ENCODE measurements at regions not wholly inside any gene's neighbourhood (a gene's known extent, or its start where the extent isn't known, plus 50 kb on each side); places are given as distances from the start of the nearest gene placed in this dataset.
"Not testable (repeated sequence)": the region's sequence is repeated elsewhere in the genome, so short reads cannot be mapped to it uniquely, and the experiment has no call there.

GRCh38 chr2:13462464-13462863 is 745.7 kb downstream of the TRIB2 start:
- no peak for DNase-seq

DNA sequence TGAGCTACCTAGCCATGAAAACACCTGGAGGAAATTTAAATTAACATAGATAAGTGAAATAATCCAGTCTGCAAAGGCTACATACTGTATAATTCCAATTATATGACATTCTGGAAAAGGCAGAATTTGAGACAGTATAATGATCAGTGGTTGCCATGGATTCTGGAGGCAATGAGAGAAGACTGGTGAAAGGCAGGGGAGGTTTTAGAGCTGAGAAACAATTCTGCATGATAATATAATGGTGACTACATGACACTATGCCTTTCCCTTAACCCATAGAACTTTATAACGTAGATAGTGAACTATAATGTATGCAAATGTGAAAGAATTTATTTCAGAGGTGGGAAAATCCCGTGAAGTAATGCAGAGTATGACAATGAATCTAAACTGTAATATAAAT is 749.3 kb downstream of the TRIB2 start:
- no peak for DNase-seq

GRCh38 chr2:13474538-13474937 is 757.8 kb downstream of the TRIB2 start:
- peak in 1 of 5 experiments; percentile 62 for DNase-seq

DNA sequence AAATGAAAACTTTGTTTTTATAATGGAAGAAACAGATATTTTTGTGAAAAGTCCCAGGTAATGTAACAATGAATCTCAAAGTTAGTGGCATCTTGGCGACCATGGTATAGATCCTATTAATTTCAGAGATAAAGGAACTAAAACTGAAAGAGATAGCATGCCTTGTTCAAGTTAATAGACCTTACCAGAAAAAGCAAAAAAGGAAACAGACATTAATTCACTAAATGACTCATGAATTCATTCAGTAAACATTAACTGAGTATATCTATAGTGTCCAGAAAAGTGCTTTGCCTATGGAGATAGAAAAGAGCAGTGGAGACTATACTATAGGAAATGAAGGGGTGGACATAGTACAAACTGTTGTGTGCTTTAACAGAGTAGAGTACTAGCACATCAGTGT is 763.3 kb downstream of the TRIB2 start:
- DNase-seq, result no peak

GRCh38 chr2:13481201-13481600 is 764.5 kb downstream of the TRIB2 start:
- no peak for DNase-seq

GRCh38 chr2:13485256-13485655 is 768.5 kb downstream of the TRIB2 start:
- no peak for DNase-seq

DNA sequence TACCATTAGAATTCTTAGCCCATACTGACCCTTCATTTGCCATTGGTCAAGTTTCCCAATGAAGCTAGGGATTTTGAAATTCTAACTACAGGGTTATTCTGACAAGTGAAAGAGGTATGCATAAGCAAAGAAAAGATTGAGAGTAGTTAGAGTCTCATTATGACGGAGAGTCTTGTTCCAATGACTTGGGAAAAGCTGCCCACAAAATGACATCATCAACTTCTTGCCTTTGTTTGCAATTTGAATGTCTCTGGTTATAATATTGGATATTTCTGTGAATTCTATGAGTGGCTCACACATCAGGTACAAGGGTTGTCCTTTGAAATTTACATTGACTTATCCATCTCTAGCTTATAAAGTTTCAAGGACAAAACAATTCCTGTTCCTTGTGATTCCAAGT is 772.2 kb downstream of the TRIB2 start:
- DNase-seq, result no peak

DNA sequence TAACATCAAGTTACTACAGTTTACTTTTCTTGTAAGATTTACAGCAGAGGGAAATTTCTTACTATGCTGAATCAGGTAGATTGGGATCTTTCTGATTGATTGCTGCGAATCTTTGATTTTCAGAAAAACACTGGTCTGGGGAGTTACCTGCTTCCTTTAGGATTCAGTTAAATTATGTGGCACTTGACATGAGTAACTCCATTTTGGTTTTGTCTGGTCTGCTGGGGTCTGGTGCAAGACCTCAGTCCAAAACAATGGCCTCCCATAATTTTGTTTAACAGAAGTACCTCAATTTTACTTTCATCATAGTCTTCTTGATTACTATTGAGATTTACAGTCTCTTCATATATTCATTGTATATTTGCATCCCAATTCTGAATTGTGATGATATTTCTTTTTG is 775.5 kb downstream of the TRIB2 start:
- no peak for DNase-seq

DNA sequence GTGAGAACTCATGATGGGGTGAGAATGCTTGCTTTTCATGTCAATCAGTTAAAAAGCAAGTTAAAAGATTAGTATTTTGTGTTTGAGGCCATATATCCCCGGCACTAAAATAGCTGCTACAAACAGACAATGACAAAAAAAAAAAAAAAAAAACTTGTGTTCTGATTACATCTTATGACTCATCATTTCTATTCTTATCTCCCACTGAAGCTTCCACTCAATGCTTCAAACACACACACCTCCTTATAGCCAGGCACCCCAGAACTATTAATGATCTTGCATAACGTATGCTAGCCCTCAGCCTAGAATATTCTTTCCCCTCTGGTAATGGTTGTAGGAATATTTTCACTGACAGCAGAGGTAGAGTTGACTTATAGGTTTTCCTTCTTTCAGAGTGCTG is 778.3 kb downstream of the TRIB2 start:
- no peak for DNase-seq

- no peak for DNase-seq
These were observed 788.1 kb downstream of the TRIB2 start for GRCh38 chr2:13504808-13505207.

- DNase-seq, result no peak
These were observed 791.9 kb downstream of the TRIB2 start for GRCh38 chr2:13508671-13509070.

- DNase-seq, result no peak
These were observed 798.5 kb downstream of the TRIB2 start for GRCh38 chr2:13515254-13515653.

DNA sequence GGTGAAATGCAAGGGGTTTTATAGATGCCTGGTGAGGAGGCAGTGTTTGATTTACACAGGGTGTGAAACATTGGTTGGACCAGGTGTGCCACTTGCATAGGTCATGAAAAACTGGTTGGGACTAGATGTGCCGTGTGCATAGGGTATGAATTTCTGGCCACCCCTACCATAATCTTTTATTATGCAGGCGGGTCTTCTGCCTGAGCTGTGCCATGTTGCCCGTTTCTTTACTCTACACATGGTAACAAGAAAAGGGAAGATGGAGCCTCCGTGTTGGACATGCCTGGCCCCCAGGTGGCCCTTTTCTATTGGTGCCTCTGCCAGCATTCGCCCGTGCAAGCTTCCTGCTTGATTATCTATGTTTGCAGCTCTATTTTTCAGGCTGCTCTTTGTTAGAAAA is 805.4 kb downstream of the TRIB2 start:
- no peak for DNase-seq

DNA sequence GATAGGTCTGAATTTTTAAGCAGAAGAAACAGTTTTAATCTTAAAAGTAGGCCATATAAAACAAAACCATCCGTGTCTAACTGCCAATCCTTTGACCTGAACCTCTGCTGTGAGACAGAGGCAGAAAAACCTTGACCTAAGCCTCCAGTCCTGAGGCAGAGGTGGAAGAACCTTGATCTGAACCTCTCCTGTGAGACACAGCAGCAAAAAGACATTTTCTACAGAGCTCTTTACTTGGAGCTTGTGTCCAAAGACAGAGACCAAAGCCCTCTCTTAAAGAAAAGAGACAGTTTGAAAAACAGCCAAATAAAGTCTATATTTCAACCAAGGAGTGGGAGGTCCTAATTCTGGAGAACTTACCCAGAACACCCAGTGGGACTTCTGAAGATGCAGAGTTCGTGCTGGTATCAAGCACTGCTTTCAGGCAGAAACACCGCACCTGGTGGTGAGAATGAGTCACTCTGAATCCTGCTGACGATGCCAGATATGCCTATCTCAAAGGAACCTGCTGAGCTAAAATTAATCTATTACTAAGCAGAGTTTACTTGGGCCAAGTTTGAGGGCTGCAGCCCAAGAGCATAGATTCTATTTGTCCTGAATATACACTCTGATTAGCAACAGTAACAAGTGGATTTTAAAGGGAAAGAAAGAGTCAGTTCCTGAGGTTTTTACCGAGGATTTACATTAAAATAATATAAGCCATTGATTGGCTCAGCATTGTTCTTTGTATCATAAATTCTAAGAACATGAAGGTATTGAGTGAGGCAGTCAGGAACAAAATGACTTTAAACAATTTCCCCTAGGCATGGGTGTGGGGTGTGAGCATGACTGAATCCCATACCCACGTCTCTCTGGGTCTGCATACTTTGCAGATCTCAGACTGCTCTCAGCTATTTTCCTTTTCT is 806.4 kb downstream of the TRIB2 start:
- peak in 1 of 5 experiments; percentile 77 for DNase-seq

- DNase-seq, result peak in 1 of 5 experiments; percentile 5
These were observed 807.8 kb downstream of the TRIB2 start for GRCh38 chr2:13524492-13524891.

DNA sequence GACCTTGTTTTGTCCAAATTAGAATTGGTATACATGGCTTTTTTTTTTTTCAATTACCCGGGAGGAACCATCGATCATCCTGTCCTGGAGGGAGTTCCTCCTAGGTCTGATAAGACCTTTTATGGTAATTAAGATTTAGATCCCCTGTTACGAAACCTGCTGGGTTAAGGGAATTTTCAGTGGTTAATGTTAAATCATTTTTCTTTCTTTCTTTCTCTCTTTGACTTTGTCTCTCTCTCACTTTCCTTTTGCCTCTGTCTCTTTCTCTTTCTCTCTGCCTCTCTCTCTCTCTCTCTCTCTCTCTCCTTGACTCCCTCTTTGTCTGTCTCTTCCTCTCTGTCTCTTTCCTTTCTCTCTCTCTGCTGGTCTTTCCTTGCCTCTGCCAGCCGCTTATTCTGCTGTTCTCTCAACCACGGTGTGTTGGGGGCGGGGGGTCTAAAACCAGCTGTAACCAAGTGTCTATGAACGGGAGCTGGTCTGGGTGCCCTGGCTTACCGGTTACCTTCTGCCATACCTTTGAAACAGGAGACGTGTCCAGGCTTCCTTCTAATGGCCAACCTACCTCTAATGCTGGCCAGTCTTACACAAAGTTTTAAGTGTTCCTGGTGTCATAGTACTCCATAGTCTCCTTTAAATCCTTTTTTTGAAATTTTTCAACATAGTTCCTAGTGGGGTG is 815.1 kb downstream of the TRIB2 start:
- not testable (repeated sequence) for DNase-seq

- not testable (repeated sequence) for DNase-seq
These were observed 816.2 kb downstream of the TRIB2 start for GRCh38 chr2:13532781-13533523.

GRCh38 chr2:13533524-13533922 is 816.8 kb downstream of the TRIB2 start:
- no peak for DNase-seq

DNA sequence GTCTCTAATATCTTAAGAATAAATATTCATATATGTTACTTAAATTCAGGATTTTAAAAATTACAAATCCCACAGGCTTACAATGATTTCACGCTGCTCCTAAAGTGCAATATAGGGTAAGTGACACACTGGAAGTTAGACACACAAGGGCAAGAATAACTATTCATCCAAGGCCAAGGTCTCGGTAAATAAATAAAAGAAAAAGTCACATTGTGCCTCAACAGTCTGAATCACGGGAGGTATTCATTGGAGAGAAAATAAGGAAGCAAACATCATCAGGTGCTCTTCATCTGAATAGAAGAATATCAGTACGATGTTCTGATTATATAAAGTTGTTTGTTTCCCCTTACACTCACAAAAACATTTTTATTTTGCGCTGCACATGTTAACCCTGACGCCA is 820.2 kb downstream of the TRIB2 start:
- no peak for DNase-seq

DNA sequence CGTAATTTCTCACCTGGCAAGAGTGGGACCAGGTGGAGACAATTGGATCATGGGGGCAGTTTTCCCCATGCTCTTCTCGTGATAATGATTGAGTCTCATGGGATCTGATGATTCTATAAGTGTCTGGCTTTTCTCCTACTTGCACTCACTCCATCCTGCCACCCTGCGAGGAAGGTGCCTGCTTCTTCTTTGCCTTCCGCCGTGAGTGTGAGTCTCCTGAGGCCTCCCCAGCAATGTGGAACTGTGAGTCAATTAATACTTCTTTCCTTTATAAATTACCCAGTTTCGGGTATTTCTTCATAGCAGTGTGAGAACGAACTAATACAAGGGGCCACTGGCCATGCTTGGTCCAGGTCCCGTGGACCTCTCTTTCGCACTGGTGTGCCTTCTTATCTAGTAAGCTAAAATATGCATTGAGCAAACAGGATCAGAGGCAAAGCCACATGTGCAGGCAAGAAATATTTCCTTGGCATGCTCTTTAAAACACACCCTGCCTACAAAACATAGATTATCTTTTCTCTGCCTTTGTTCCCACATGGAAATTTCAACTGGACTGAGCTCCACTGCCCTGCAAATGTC is 821.1 kb downstream of the TRIB2 start:
- no peak for DNase-seq

- no peak for DNase-seq
These were observed 822.6 kb downstream of the TRIB2 start for GRCh38 chr2:13539296-13539695.

GRCh38 chr2:13542061-13542460 is 825.3 kb downstream of the TRIB2 start:
- no peak for DNase-seq

DNA sequence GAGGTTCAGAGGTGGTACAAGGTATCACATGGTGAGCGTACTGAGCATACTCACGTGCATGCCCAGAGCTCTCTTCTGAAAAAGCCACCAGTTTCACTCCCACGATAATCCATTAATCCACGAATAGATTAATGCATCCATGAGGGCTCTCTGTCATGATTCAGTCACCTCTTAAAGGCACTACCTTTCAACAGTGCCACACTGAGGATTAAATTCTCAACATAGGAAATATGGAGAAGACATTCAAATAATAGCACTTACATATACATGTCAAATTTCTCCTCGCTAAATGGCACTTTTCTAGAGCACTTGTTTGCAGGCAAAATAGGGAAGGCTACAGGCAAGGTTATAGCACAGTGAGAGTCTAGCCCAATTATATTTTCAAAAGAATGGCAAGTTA is 825.9 kb downstream of the TRIB2 start:
- no peak for DNase-seq

All from T-helper 2 cell (primary cell).